Skeletal muscle satellite cell (primary cell): ENCODE measurements at regions not wholly inside any gene's neighbourhood (a gene's known extent, or its start where the extent isn't known, plus 50 kb on each side); places are given as distances from the start of the nearest gene placed in this dataset.

Experiments used
- H3K27me3 ChIP-seq: 2 replicates; pipeline ENCODE4 v1.7.0; 2013; ENCODE audit warnings: low read length; ENCODE audit not compliant: control insufficient read depth, insufficient read depth
- H3K36me3 ChIP-seq: 2 replicates; pipeline ENCODE4 v1.7.0; 2013; ENCODE audit warnings: mild to moderate bottlenecking, control low read depth, low read length; ENCODE audit not compliant: insufficient read depth
- H3K4me1 ChIP-seq: 2 replicates; pipeline ENCODE4 v1.7.0; 2013; ENCODE audit warnings: low read length; ENCODE audit not compliant: control insufficient read depth, insufficient read depth
- H3K4me2 ChIP-seq: 2 replicates; pipeline ENCODE4 v1.7.0; 2013; ENCODE audit warnings: mild to moderate bottlenecking, low read length
- H3K4me3 ChIP-seq: 2 replicates; pipeline ENCODE4 v1.7.0; 2013; ENCODE audit warnings: low read length
- H3K9ac ChIP-seq: 2 replicates; pipeline ENCODE4 v1.7.0; 2013; ENCODE audit warnings: mild to moderate bottlenecking, low read depth, low read length, moderate library complexity
- H3K9me3 ChIP-seq: replicated peaks from 2 replicates; pipeline ENCODE4 v1.7.0; 2013; ENCODE audit warnings: mild to moderate bottlenecking, control low read depth, low read length

DNA sequence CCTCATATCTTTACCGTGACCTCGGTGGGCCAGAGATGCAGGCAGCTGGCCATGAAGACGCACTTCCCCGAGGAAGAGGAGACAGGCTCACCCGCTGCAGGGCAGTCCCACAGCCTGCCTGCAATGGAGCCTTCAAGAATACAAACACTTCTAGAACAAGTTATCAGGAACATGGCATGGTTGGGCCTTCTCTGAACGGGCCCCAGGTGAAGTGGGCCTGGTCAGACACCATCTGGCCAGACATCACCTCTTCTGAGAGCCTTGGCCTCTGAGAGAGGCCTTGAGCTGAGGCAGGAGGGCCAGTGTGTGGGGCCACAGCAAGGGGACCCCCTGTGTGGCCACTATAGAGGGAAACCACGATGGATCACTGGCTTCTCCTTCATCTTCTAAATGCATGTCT, 112.4 kb upstream of the GDF10 start:
- Histone ChIP-seq H3K9me3 (no peaks in the 10 kb centered on the region), H3K27me3 (no peaks in the 10 kb centered on the region)

DNA sequence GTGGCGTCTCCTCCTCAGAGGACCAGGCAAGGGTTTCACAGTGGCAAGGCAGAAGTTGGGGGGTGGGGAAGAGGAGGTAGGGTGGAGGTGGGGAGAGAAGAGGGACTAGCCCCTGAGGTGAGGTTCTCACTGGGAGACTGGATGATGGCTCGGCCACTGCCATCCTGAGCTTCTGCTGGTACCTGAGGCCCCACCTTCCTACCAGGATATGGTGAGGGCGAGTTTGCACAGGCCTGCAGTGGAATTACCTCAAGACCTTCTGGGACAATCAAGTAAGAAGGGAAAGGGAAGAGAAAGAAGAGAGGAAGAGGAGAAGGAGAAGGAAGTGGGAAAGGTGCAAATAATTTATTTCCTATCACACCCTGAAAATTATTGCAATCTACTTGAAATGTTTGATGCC, 111.8 kb upstream of the GDF10 start:
- no peaks in the 10 kb centered on the region for H3K36me3 ChIP-seq
- H3K9ac ChIP-seq, result no peak overlapping the region
- no peak overlapping the region for H3K4me2 ChIP-seq
- H3K9me3 ChIP-seq, result no peaks in the 10 kb centered on the region
- no peaks in the 10 kb centered on the region for H3K27me3 ChIP-seq
- no peak overlapping the region for H3K4me3 ChIP-seq
- H3K4me1 ChIP-seq, result no peaks in the 10 kb centered on the region

More for the DNA sequence above, 112.4 kb upstream of the GDF10 start:
- no peak overlapping the region for H3K4me3 ChIP-seq
- no peaks in the 10 kb centered on the region for H3K36me3 ChIP-seq
- H3K4me1 ChIP-seq, result no peaks in the 10 kb centered on the region
- H3K4me2 ChIP-seq, result no peak overlapping the region
- no peak overlapping the region for H3K9ac ChIP-seq

DNA sequence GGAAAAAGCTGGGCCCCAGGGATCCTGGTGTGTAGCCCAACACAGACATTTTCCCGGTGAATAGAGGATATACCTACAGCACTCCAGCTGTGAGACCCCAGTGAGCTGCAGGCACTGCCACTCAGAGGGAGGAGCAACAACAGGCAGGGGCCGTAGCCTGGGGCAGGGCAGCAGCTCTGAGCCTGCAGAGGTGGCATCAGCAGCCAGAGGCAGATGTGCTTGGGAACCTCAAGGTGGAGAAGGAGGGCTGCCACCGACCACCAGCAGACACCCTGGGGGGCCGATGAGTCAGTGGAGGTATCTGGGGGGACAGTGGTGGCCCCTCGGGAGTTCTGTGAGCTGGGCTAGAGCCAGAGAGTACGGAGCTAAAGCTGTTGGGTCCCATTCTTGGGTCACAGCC, 110.2 kb upstream of the GDF10 start:
- Histone ChIP-seq H3K9me3 (no peaks in the 10 kb centered on the region), H3K4me3 (no peak overlapping the region), H3K4me1 (no peaks in the 10 kb centered on the region), H3K4me2 (no peak overlapping the region), H3K27me3 (no peaks in the 10 kb centered on the region), H3K36me3 (no peaks in the 10 kb centered on the region), H3K9ac (no peak overlapping the region)

DNA sequence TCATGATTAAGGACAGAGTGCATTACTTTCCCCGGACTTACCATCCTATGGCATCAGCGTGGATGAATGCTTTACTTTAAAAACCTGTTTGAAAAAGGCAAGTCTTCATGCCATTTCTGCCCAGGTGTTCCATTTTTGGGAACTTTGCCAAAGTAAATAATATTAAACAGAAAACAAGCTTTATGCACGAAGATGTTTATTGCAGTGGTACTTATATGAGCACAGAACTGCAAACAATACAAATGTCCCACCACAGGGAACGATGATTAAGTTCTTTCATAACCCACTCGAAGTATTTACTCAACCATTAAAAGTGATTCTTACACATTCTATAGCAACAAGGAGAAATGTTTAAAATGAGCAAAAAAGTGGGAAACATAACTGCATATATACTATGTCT, 109.7 kb upstream of the GDF10 start:
- no peak overlapping the region for H3K9ac ChIP-seq
- H3K4me3 ChIP-seq, result no peak overlapping the region
- no peaks in the 10 kb centered on the region for H3K27me3 ChIP-seq

DNA sequence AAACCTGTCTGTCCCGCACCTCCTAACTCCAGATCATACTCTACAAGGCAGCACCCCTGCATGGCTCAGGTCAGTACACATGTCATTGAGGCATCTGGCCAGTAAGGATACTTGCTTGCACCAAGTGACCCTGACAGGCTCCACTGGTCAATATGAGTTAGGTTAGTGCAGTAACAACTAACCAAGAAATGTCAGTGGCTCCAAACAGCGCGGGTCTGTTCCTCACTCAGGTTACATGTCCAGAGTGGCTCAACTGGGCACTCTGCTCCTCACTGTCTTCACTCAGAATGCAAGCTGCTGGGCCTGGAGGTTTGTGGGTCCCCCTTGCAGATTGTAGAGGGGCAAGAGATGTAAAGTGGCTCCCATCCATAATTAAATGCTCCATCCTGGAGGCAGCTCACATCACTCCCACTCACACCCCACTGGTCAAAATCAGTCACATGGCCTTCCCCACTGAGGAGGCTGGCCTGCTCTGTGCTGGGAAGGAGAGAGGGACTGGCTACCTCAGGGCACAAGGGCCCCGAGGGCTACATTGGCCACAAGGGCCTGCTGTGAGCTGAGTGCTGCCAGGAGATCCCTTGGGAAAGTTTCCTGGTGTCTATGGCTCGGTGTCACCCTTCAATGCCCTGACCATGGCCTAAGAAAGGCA, 109.1 kb upstream of the GDF10 start:
- Histone ChIP-seq H3K4me2 (no peak overlapping the region), H3K27me3 (no peaks in the 10 kb centered on the region), H3K9me3 (no peaks in the 10 kb centered on the region), H3K36me3 (no peaks in the 10 kb centered on the region), H3K4me1 (no peaks in the 10 kb centered on the region), H3K9ac (no peak overlapping the region), H3K4me3 (no peak overlapping the region)

More for the DNA sequence above, 109.7 kb upstream of the GDF10 start:
- H3K4me1 ChIP-seq, result no peaks in the 10 kb centered on the region
- H3K4me2 ChIP-seq, result no peak overlapping the region
- H3K9me3 ChIP-seq, result no peaks in the 10 kb centered on the region
- H3K36me3 ChIP-seq, result no peaks in the 10 kb centered on the region

DNA sequence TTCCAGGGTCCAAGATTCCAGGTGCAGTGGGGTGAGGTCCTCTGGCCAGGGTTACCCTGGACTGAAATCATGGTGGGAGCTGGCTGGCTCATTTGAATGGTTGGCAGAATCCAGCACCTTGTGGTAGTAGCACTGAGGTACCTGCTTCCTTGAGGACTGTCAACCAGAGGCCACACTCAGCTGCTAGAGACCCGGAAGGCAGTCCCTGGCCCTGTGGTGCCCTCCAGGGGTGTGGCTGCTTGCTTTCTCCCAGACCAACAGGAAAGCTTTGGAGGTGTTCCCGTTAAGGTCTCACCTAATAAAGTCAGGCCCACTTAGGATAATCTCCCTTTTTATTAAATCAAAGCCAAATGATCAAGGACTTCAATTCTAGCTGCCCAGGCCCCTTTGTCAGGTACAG, 107.7 kb upstream of the GDF10 start:
- H3K9ac ChIP-seq, result no peak overlapping the region
- H3K4me2 ChIP-seq, result no peak overlapping the region
- H3K27me3 ChIP-seq, result no peaks in the 10 kb centered on the region
- H3K4me3 ChIP-seq, result no peak overlapping the region
- no peaks in the 10 kb centered on the region for H3K36me3 ChIP-seq
- no peaks in the 10 kb centered on the region for H3K4me1 ChIP-seq
- no peaks in the 10 kb centered on the region for H3K9me3 ChIP-seq

DNA sequence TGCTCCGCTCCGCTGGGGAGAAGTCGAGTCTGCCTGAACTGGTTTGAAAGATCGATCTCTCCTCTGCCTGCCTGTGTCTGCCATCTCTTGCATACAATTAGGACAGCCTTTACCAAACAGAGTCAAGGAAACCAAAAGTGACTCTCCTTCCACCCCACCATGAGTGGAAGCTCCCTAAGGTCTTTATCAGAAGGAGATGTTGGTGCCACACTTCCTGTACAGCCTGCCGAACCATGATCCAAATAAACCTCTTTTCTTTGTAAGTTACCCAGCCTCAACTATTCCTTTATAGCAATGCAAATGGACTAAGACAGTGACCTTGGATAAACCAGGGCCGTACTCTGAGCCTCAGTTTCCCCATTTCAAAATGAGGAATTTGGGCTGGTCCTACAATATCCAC, 106.3 kb upstream of the GDF10 start:
- no peaks in the 10 kb centered on the region for H3K4me1 ChIP-seq

DNA sequence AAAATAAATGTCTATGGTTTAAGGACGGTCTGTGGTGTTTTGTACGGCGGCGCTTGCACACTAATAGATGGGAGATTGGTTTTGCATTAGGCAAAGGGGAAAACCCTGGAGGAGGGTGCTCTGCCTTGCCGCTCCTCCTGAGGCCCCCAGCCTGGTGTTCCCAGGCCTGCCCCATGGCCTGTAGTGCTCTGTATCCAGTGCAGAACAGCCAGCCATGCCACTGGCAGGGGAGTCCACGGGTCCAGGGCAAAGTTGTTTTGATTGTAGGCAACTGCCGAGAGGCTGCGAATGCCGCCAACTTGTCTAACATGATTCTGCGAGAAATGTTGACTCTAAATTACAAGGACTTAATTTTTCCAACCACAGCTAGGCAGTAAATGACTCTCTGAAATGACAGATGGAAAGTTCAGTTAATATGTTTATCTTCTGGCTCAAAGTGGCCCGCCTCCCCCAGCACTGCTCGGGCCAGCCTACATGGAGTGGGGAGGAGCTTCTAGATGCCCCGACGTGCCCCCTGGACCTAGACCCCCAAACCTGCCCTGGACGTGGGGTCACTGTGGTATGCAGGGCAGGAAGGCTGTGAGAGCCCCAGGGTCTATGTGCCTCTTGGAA, 104.6 kb upstream of the GDF10 start:
- H3K9me3 ChIP-seq, result no peaks in the 10 kb centered on the region
- no peaks in the 10 kb centered on the region for H3K27me3 ChIP-seq
- H3K9ac ChIP-seq, result no peak overlapping the region
- H3K4me3 ChIP-seq, result no peak overlapping the region
- H3K4me2 ChIP-seq, result no peak overlapping the region
- H3K36me3 ChIP-seq, result no peaks in the 10 kb centered on the region
- no peaks in the 10 kb centered on the region for H3K4me1 ChIP-seq

More for the DNA sequence above, 106.3 kb upstream of the GDF10 start:
- H3K27me3 ChIP-seq, result no peaks in the 10 kb centered on the region
- no peak overlapping the region for H3K4me3 ChIP-seq
- H3K4me2 ChIP-seq, result no peak overlapping the region
- H3K36me3 ChIP-seq, result no peaks in the 10 kb centered on the region
- no peak overlapping the region for H3K9ac ChIP-seq
- no peaks in the 10 kb centered on the region for H3K9me3 ChIP-seq

DNA sequence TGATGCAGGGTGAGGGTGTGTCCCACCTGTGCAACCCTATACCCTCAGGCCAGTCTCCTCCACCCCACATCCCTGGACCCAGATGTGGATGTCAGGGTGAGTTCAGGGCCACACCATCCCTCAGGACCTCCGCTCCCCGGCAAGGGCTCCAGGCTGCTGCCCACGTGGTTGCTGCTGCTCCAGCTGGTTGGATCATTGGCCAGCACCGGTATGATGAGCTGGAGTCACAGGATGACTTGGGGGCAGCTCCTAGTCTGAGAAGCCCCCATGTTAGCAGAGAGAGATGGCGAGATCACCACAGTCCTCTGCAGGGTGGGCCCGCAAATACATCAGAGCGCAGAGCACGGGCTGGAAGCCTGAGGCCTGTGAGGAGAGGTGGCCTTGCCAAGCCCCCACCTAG, 103.3 kb upstream of the GDF10 start:
- Histone ChIP-seq H3K9me3 (no peaks in the 10 kb centered on the region), H3K9ac (no peak overlapping the region), H3K4me1 (no peaks in the 10 kb centered on the region), H3K4me3 (no peak overlapping the region), H3K36me3 (no peaks in the 10 kb centered on the region), H3K4me2 (no peak overlapping the region), H3K27me3 (no peaks in the 10 kb centered on the region)

DNA sequence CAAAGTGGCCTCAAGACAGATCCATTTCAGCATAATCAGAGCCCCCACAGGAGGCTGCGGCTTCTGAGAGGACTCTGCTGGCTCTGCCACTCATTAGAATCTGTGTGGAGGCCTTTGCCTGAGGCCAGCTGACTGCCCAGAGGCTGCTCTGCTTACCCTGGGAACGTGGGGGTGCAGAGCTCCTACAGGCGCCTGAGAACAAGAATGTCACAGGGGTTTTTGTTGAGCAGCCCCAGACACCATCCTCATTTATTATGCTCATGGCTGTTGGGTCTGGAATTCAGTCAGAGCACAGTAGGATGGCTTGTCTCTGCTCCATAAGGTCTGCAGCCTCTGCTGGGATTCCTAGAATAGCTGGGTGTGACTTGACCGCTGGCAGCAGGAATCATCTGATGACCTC, 101.8 kb upstream of the GDF10 start:
- H3K9ac ChIP-seq, result no peak overlapping the region
- H3K4me1 ChIP-seq, result no peaks in the 10 kb centered on the region
- no peaks in the 10 kb centered on the region for H3K27me3 ChIP-seq
- H3K9me3 ChIP-seq, result no peaks in the 10 kb centered on the region
- H3K4me2 ChIP-seq, result no peak overlapping the region
- no peak overlapping the region for H3K4me3 ChIP-seq
- H3K36me3 ChIP-seq, result no peaks in the 10 kb centered on the region

DNA sequence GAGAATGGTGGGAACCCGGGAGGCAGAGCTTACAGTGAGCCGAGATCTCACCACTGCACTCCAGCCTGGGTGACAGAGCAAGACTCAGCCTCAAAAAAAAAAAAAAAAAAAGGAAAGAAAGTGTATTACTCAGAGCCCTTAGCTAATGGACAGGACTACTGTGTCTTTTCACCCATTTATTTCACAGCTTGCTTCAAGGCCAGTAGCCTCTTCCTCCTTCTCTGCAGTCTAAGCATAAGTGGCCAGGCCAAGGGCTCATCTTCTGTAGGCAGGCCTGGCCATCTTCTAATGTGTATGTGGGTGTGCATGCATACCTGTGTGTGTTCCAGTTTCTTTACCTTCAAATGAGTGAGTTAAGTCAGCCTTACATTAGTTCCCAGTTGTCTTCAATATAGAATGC, 94.8 kb upstream of the GDF10 start:
- no peaks in the 10 kb centered on the region for H3K27me3 ChIP-seq
- H3K4me3 ChIP-seq, result no peak overlapping the region
- H3K9me3 ChIP-seq, result no peaks in the 10 kb centered on the region
- no peaks in the 10 kb centered on the region for H3K4me1 ChIP-seq
- H3K9ac ChIP-seq, result no peak overlapping the region
- H3K4me2 ChIP-seq, result no peak overlapping the region
- H3K36me3 ChIP-seq, result no peaks in the 10 kb centered on the region
